Mucosa of descending colon (tissue), 3 donors: ENCODE measurements at regions not wholly inside any gene's neighbourhood (a gene's known extent, or its start where the extent isn't known, plus 50 kb on each side); places are given as distances from the start of the nearest gene placed in this dataset.

Source experiments
- ATAC-seq: fragments of 200-7000 bp; cut with Tn5 transposase; one replicate; pipeline ENCODE4 v1.9.1; 2020; ENCODE audit warnings: mild to moderate bottlenecking, moderate library complexity
- DNase-seq, 3 donors: peaks; one replicate each; pipeline ENCODE4 v3.0.0-alpha.2; 2020
- H3K36me3 ChIP-seq: fragments of 200-600 bp; one replicate; pipeline ENCODE4 v1.8.0; 2021; ENCODE audit warnings: low read depth, mild to moderate bottlenecking
- H3K4me1 ChIP-seq: fragments of 200-600 bp; one replicate; pipeline ENCODE4 v1.8.0; 2021; ENCODE audit warnings: low read depth, mild to moderate bottlenecking
- H3K4me3 ChIP-seq: fragments of 200-600 bp; one replicate; pipeline ENCODE4 v1.8.0; 2021; ENCODE audit warnings: mild to moderate bottlenecking
- H3K9me3 ChIP-seq: fragments of 200-600 bp; one replicate; pipeline ENCODE4 v1.8.0; 2021; ENCODE audit warnings: mild to moderate bottlenecking
- CTCF ChIP-seq: fragments of 200-600 bp; IDR thresholded peaks from one replicate; pipeline ENCODE4 v1.8.0; 2022; ENCODE audit warnings: antibody characterized with exemption, mild to moderate bottlenecking
- intact Hi-C, 2 donors: fragments of 100-400 bp; cut with DNase I in 1 of 2; cut with micrococcal nuclease in 1 of 2; formaldehyde crosslinking; loops; one replicate each; pipeline versions ENCODE4 v1.11.0 to v1.11.1; 2022; cut with DNase I, micrococcal nuclease
- donor health status: DM: no; HTN: no; CAD: no; lungs with moderate emphysema.
- donor health status: DM: no; HTN: no; CAD: no.
- donor health status: DM: no; HTN: yes; CAD: no.

GRCh38 chr4:175350246-175350645 lies 432.1 kb downstream of the ADAM29 start:
- no peak for ATAC-seq
- Histone ChIP-seq H3K4me1 (no peaks in the 10 kb centered on the region), H3K4me3 (no peak overlapping the region), H3K36me3 (no peaks in the 10 kb centered on the region), H3K9me3 (peaks cover 24% of the 10 kb centered on the region)
- intact Hi-C loops: no loop called here
- no peak for TF ChIP-seq CTCF
- no peak for DNase-seq

GRCh38 chr4:175351473-175351872 lies 433.3 kb downstream of the ADAM29 start:
- intact Hi-C loops: no loop called here
- DNase-seq: no peak
- TF ChIP-seq CTCF: no peak

GRCh38 chr4:175369087-175369486 lies 443.0 kb downstream of the GPM6A start:
- peaks cover 19% of the 10 kb centered on the region for H3K9me3 ChIP-seq
- TF ChIP-seq CTCF: no peak
- H3K4me1 ChIP-seq: no peaks in the 10 kb centered on the region
- no peak for ATAC-seq
- DNase-seq: no peak
- H3K4me3 ChIP-seq: no peak overlapping the region
- H3K36me3 ChIP-seq: no peaks in the 10 kb centered on the region
- intact Hi-C loops: no loop called here

More at GRCh38 chr4:175351473-175351872, 433.3 kb downstream of the ADAM29 start:
- H3K36me3 ChIP-seq: no peaks in the 10 kb centered on the region
- H3K4me1 ChIP-seq: no peaks in the 10 kb centered on the region
- no peak overlapping the region for H3K4me3 ChIP-seq
- H3K9me3 ChIP-seq: peaks cover 22% of the 10 kb centered on the region
- ATAC-seq: no peak

- intact Hi-C loops: no loop called here
- no peak for DNase-seq
- no peak for TF ChIP-seq CTCF
These were observed 441.0 kb downstream of the GPM6A start for GRCh38 chr4:175371091-175371490.

GRCh38 chr4:175373031-175373430 lies 439.0 kb downstream of the GPM6A start:
- no peak for TF ChIP-seq CTCF
- intact Hi-C loops: no loop called here
- no peak for DNase-seq

More at GRCh38 chr4:175371091-175371490, 441.0 kb downstream of the GPM6A start:
- Histone ChIP-seq H3K9me3 (peaks cover 22% of the 10 kb centered on the region), H3K4me1 (no peaks in the 10 kb centered on the region), H3K4me3 (no peak overlapping the region), H3K36me3 (no peaks in the 10 kb centered on the region)
- ATAC-seq: no peak

GRCh38 chr4:175374459-175374858 lies 437.6 kb downstream of the GPM6A start:
- no peak for TF ChIP-seq CTCF
- Histone ChIP-seq H3K9me3 (peaks cover 28% of the 10 kb centered on the region), H3K36me3 (no peaks in the 10 kb centered on the region), H3K4me3 (no peak overlapping the region), H3K4me1 (no peaks in the 10 kb centered on the region)
- DNase-seq: no peak
- ATAC-seq: no peak
- intact Hi-C loops: no loop called here

More at GRCh38 chr4:175373031-175373430, 439.0 kb downstream of the GPM6A start:
- Histone ChIP-seq H3K36me3 (no peaks in the 10 kb centered on the region), H3K9me3 (peaks cover 28% of the 10 kb centered on the region), H3K4me3 (no peak overlapping the region), H3K4me1 (no peaks in the 10 kb centered on the region)
- no peak for ATAC-seq
